GM23248 (cell line): ENCODE measurements at regions not wholly inside any gene's neighbourhood (a gene's known extent, or its start where the extent isn't known, plus 50 kb on each side); places are given as distances from the start of the nearest gene placed in this dataset.

Source experiments
- EZH2 ChIP-seq: fragments of 200-600 bp; sonication (generic); IDR thresholded peaks from 2 replicates; pipeline ENCODE4 v1.6.1; 2018; ENCODE audit warnings: antibody characterized with exemption, mild to moderate bottlenecking; ENCODE audit not compliant: insufficient read depth, poor library complexity, severe bottlenecking
- EZH2phosphoT487 ChIP-seq: fragments of 200-600 bp; sonication (generic); IDR thresholded peaks from 2 replicates; pipeline ENCODE4 v1.6.1; 2018; ENCODE audit warnings: antibody characterized with exemption, moderate library complexity, mild to moderate bottlenecking, low read depth; ENCODE audit not compliant: insufficient read depth

- TF ChIP-seq EZH2 (no peak), EZH2phosphoT487 (no peak)
These were observed 1645.6 kb upstream of the MIR17HG start for GRCh38 chr13:89701913-89702312.
